HepG2 (cell line): ENCODE measurements at regions not wholly inside any gene's neighbourhood (a gene's known extent, or its start where the extent isn't known, plus 50 kb on each side); places are given as distances from the start of the nearest gene placed in this dataset.

Experiments
- BRCA1 ChIP-seq: sonication (generic); formaldehyde crosslinking; IDR thresholded peaks from 2 replicates; pipeline ENCODE4 v1.4.0; 2020; ENCODE audit warnings: missing genetic modification reagents
- CTCF ChIP-seq: sonication (generic); formaldehyde crosslinking; IDR thresholded peaks from 2 replicates; pipeline ENCODE4 v1.5.0; 2020; ENCODE audit warnings: mild to moderate bottlenecking, missing genetic modification reagents, moderate library complexity
- FOXP4 ChIP-seq: sonication (generic); formaldehyde crosslinking; IDR thresholded peaks from 2 replicates; pipeline ENCODE4 v1.4.0; 2020; ENCODE audit warnings: missing genetic modification reagents
- PREB ChIP-seq: sonication (generic); formaldehyde crosslinking; IDR thresholded peaks from 2 replicates; pipeline ENCODE4 v1.4.0; 2020; ENCODE audit warnings: missing genetic modification reagents
- RFX5 ChIP-seq: IDR thresholded peaks from 2 replicates; pipeline ENCODE4 v1.6.1; 2011; ENCODE audit warnings: low read depth, low read length, improper control_type of control experiment
- ZBTB21 ChIP-seq: sonication (generic); formaldehyde crosslinking; IDR thresholded peaks from 2 replicates; pipeline ENCODE4 v1.4.0; 2020; ENCODE audit warnings: missing genetic modification reagents
- ZFP90 ChIP-seq: sonication (generic); formaldehyde crosslinking; IDR thresholded peaks from 2 replicates; pipeline ENCODE4 v1.8.0; 2022; ENCODE audit warnings: missing genetic modification reagents, mild to moderate bottlenecking, inconsistent platforms, borderline replicate concordance
- ZHX1 ChIP-seq: sonication (generic); formaldehyde crosslinking; IDR thresholded peaks from 2 replicates; pipeline ENCODE4 v1.8.1; 2022; ENCODE audit warnings: low read depth, mild to moderate bottlenecking, missing genetic modification reagents
- ZKSCAN1 ChIP-seq: fragments of 150-350 bp; IDR thresholded peaks from 2 replicates; pipeline ENCODE4 v1.6.1; 2014; ENCODE audit warnings: low read length
- ZNF143 ChIP-seq: sonication (generic); formaldehyde crosslinking; IDR thresholded peaks from 2 replicates; pipeline ENCODE4 v1.4.0; 2020; ENCODE audit warnings: missing genetic modification reagents
- ZNF557 ChIP-seq: sonication (generic); formaldehyde crosslinking; IDR thresholded peaks from 2 replicates; pipeline ENCODE4 v1.4.0; 2020; ENCODE audit warnings: missing genetic modification reagents
- ZNF713 ChIP-seq: sonication (generic); formaldehyde crosslinking; IDR thresholded peaks from 2 replicates; pipeline ENCODE4 v1.4.0; 2020; ENCODE audit warnings: mild to moderate bottlenecking, missing genetic modification reagents
- ZSCAN21 ChIP-seq: sonication (generic); formaldehyde crosslinking; IDR thresholded peaks from 2 replicates; pipeline ENCODE4 v1.8.0; 2022; ENCODE audit warnings: mild to moderate bottlenecking, missing genetic modification reagents, moderate library complexity, borderline replicate concordance

GRCh38 chr1:42035205-42035829 is 116.6 kb upstream of the HIVEP3 start:
- no peak for TF ChIP-seq ZBTB21 (CRISPR knock-in tag)
- TF ChIP-seq ZNF143 (CRISPR knock-in tag): no peak
- TF ChIP-seq ZKSCAN1: no peak
- TF ChIP-seq BRCA1: no peak
- peak; percentile 28; the same call in 1 of the 2 replicates for TF ChIP-seq CTCF
- TF ChIP-seq ZNF557 (CRISPR knock-in tag): no peak
- no peak for TF ChIP-seq ZNF713
- no peak for TF ChIP-seq ZSCAN21 (CRISPR knock-in tag)
- no peak for TF ChIP-seq ZFP90 (CRISPR knock-in tag)
- TF ChIP-seq PREB (CRISPR knock-in tag): no peak
- TF ChIP-seq ZHX1 (CRISPR knock-in tag): no peak
- no peak for TF ChIP-seq RFX5
- no peak for TF ChIP-seq FOXP4 (CRISPR knock-in tag)
